Endothelial cell of umbilical vein (primary cell): ENCODE measurements at regions not wholly inside any gene's neighbourhood (a gene's known extent, or its start where the extent isn't known, plus 50 kb on each side); places are given as distances from the start of the nearest gene placed in this dataset.

Experiments used
- BruUV-seq: library from RNA; stranded (reverse); fragments of 400-500 nt; replicated peaks from 2 replicates; lab custom pipeline; 2021; lab: Mats Ljungman, UMichigan
- CTCF ChIA-PET: fragments of 300-600, 350-600 bp; sonication (Branson Sonifier 250); formaldehyde crosslinking; loops from one replicate; lab custom pipeline; 2021; ENCODE audit warnings: antibody characterized with exemption, inconsistent platforms; lab: Charles Lee
- POLR2A ChIA-PET: fragments of 300-600, 350-600 bp; sonication (Branson Sonifier 250); formaldehyde crosslinking; loops from one replicate; lab custom pipeline; 2021; ENCODE audit warnings: antibody characterized with exemption, inconsistent platforms; lab: Charles Lee
- DNase-seq: peaks from one replicate; pipeline ENCODE4 v3.0.0-alpha.2; 2011; ENCODE audit warnings: low read depth, low spot score
- FAIRE-seq: peaks from 2 replicates; lab custom pipeline; 2011; peaks lifted over from hg19 to GRCh38; lab: Jason Lieb, UNC
- H2AFZ ChIP-seq: 2 replicates; pipeline ENCODE4 v1.6.0; 2012; ENCODE audit warnings: low read depth, low read length, control low read depth, inconsistent platforms
- H3K27ac ChIP-seq: 2 replicates; pipeline ENCODE4 v1.5.1; 2011; ENCODE audit warnings: low read depth, mild to moderate bottlenecking, control low read depth, low read length, moderate library complexity; ENCODE audit not compliant: insufficient read depth
- H3K27me3 ChIP-seq, 2 experiments: 2 replicates each; pipeline versions ENCODE4 v1.6.0 to v1.6.1; 2011; ENCODE audit warnings: low read length in 2 of 2, mixed read lengths in 1 of 2; ENCODE audit not compliant: control insufficient read depth in 2 of 2, insufficient read depth in 2 of 2
- H3K36me3 ChIP-seq, 2 experiments: 2 replicates in 1 of 2; 3 replicates in 1 of 2; pipeline ENCODE4 v1.5.1; 2011; ENCODE audit warnings: low read length in 2 of 2, mild to moderate bottlenecking in 1 of 2, moderate library complexity in 1 of 2; ENCODE audit not compliant: control insufficient read depth in 2 of 2, insufficient read depth in 2 of 2; ENCODE audit errors: extremely low read depth in 1 of 2
- H3K4me1 ChIP-seq: 3 replicates; pipeline ENCODE4 v1.5.1; 2011; ENCODE audit warnings: mild to moderate bottlenecking, low read length; ENCODE audit not compliant: control insufficient read depth, insufficient read depth; ENCODE audit errors: extremely low read depth
- H3K4me2 ChIP-seq: 2 replicates; pipeline ENCODE4 v1.6.1; 2011; ENCODE audit warnings: low read length, control low read depth, mixed read lengths; ENCODE audit not compliant: insufficient read depth
- H3K4me3 ChIP-seq, 3 experiments: fragments of 200-600 bp in 1 of 3; sonication (generic), shearing (Covaris generic) in 1 of 3; replicated peaks in 1 of 3; 2 replicates each; pipeline ENCODE4 v1.5.1; 2011 to 2016; ENCODE audit warnings: control low read depth in 3 of 3, low read length in 3 of 3, mild to moderate bottlenecking in 2 of 3, inconsistent platforms in 1 of 3, low read depth in 1 of 3, moderate library complexity in 1 of 3; ENCODE audit not compliant: insufficient read depth in 1 of 3
- H3K79me2 ChIP-seq: 2 replicates; pipeline ENCODE4 v1.6.0; 2012; ENCODE audit warnings: low read length, inconsistent platforms; ENCODE audit not compliant: control insufficient read depth, insufficient read depth
- H3K9ac ChIP-seq: replicated peaks from 2 replicates; pipeline ENCODE3; 2011; ENCODE audit warnings: low read length, control low read depth; ENCODE audit not compliant: insufficient read depth; ENCODE audit errors: extremely low read depth
- H3K9me1 ChIP-seq: replicated peaks from 3 replicates; pipeline ENCODE4 v1.6.0; 2011; ENCODE audit warnings: mild to moderate bottlenecking, low read length; ENCODE audit not compliant: control insufficient read depth, insufficient read depth; ENCODE audit errors: extremely low read depth
- H3K9me3 ChIP-seq: replicated peaks from 2 replicates; pipeline ENCODE4 v1.5.1; 2012; ENCODE audit warnings: low read length, inconsistent platforms; ENCODE audit not compliant: control insufficient read depth, insufficient read depth
- H4K20me1 ChIP-seq: replicated peaks from 2 replicates; pipeline ENCODE3; 2011; ENCODE audit warnings: mild to moderate bottlenecking, low read length; ENCODE audit not compliant: control insufficient read depth, insufficient read depth; ENCODE audit errors: extremely low read depth
- CTCF ChIP-seq, 2 donors: IDR thresholded peaks; 1 replicate in 1 of 2; 2 replicates in 1 of 2; pipeline ENCODE4 v1.5.1; 2011; ENCODE audit warnings: low read length in 2 of 2, mild to moderate bottlenecking in 2 of 2, moderate library complexity in 2 of 2, control low read depth in 1 of 2, inconsistent platforms in 1 of 2, low read depth in 1 of 2; ENCODE audit not compliant: insufficient read depth in 1 of 2; ENCODE audit errors: extremely low read depth in 1 of 2
- EZH2 ChIP-seq: IDR thresholded peaks from 2 replicates; pipeline ENCODE4 v1.6.1; 2012; ENCODE audit warnings: borderline replicate concordance, low read depth, mild to moderate bottlenecking, moderate library complexity, low read length, inconsistent platforms; ENCODE audit not compliant: severe bottlenecking
- FOS ChIP-seq: IDR thresholded peaks from 2 replicates; pipeline ENCODE4 v1.6.1; 2011; ENCODE audit warnings: mild to moderate bottlenecking, low read length, moderate library complexity, borderline replicate concordance; ENCODE audit not compliant: insufficient read depth
- GATA2 ChIP-seq: IDR thresholded peaks from 2 replicates; pipeline ENCODE4 v1.7.0; 2011; ENCODE audit warnings: low read depth, mild to moderate bottlenecking, moderate library complexity, mixed read lengths, low read length; ENCODE audit not compliant: insufficient read length, insufficient read depth
- JUN ChIP-seq: IDR thresholded peaks from 2 replicates; pipeline ENCODE4 v1.6.1; 2011; ENCODE audit warnings: borderline replicate concordance, low read depth; ENCODE audit not compliant: insufficient read length, insufficient read depth
- MYC ChIP-seq: IDR thresholded peaks from one replicate; pipeline ENCODE4 v1.6.1; 2011; ENCODE audit warnings: mild to moderate bottlenecking, low read depth, low read length
- POLR2A ChIP-seq: IDR thresholded peaks from 2 replicates; pipeline ENCODE4 v1.6.1; 2012; ENCODE audit warnings: low read depth, mild to moderate bottlenecking, control low read depth, low read length
- POLR2AphosphoS5 ChIP-seq: IDR thresholded peaks from 2 replicates; pipeline ENCODE4 v1.6.1; 2012; ENCODE audit warnings: low read depth, mild to moderate bottlenecking, control low read depth, low read length, moderate library complexity; ENCODE audit not compliant: insufficient read depth
- dilution Hi-C: fragments of 300-500 bp; cut with MboI; formaldehyde crosslinking; loops from one replicate; pipeline ENCODE4 v1.15.0; 2019; ENCODE audit warnings: low sequenced_read_pairs; ENCODE audit not compliant: extremely low pct_ligation_motif_present
- intact Hi-C: fragments of 100-400 bp; cut with micrococcal nuclease; formaldehyde crosslinking; loops from one replicate; pipeline ENCODE4 v1.10.0; 2022
- TF ChIP-seq, protein P1 (sequence below): IDR thresholded peaks from 2 replicates; pipeline ENCODE4 v1.6.1; 2011; ENCODE audit not compliant: insufficient read depth, insufficient read length

- TF ChIP-seq FOS = no peak
- TF ChIP-seq POLR2A = no peak
- TF ChIP-seq MYC = no peak
- TF ChIP-seq JUN = no peak
- TF ChIP-seq, protein P1, sequence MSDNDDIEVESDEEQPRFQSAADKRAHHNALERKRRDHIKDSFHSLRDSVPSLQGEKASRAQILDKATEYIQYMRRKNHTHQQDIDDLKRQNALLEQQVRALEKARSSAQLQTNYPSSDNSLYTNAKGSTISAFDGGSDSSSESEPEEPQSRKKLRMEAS = no peak
- TF ChIP-seq EZH2 = no peak
- TF ChIP-seq GATA2 = no peak
- no peak for TF ChIP-seq CTCF (IDR thresholded peaks at IDR 0.05; ENCODE audit: extremely low read depth in 1 of 2, insufficient read depth in 1 of 2, low read depth in 1 of 2, low read length in 2 of 2)
- no peak for TF ChIP-seq POLR2AphosphoS5
- Histone ChIP-seq H3K9me1 (no peaks in the 10 kb centered on the region), H3K9ac (no peak overlapping the region), H3K27me3 (no peaks in the 10 kb centered on the region), H3K79me2 (no peaks in the 10 kb centered on the region), H3K27ac (no peak overlapping the region), H3K4me1 (no peaks in the 10 kb centered on the region), H4K20me1 (no peaks in the 10 kb centered on the region), H3K36me3 (no peaks in the 10 kb centered on the region), H2AFZ (no peak overlapping the region), H3K4me3 (no peak overlapping the region), H3K9me3 (no peaks in the 10 kb centered on the region), H3K4me2 (no peak overlapping the region)
- intact Hi-C loops (no loop called here), dilution Hi-C loops (no loop called here)
- ChIA-PET POLR2A (no interaction called here), CTCF (no interaction called here)
- DNase-seq = no peak
- no peak for FAIRE-seq
- BruUV-seq = no TSS peak
Observed at GRCh38 chrX:42149281-42149680, 225.9 kb upstream of the CASK start.
